ENCODE measurements at regions not wholly inside any gene's neighbourhood (a gene's known extent, or its start where the extent isn't known, plus 50 kb on each side); places are given as distances from the start of the nearest gene placed in this dataset.

DNA sequence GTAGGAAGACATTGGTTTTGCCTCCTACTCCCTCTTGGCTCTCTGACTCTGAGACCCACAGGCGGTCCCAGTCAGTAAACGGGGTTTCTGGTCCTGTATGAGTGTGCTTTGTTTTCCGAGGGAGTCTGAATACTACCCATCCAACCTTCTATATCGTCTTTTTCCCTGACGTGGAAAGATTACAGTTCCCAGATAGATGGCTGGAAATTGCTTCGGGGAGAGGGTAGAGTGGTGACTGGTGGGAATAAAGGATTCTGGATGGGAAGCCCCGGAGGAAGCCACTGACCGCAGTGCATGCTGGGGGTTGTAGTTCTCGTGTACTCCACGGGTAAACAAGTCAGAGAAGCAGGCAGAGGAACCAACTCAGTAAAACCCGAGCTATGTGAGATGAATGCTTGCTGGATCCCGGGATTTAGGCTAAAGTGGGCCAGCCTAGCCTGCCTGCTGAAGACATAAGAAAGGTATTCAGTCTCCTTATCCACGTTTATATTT is 66.2 kb upstream of the IRF2BP2 start:
- H3K4me3 ChIP-seq (replicated peaks; ENCODE audit: insufficient read depth, low read length) = peak overlapping the region; percentile 48
- peak overlapping the region; percentile 2; the same call in 1 of the 2 replicates for H3K27ac ChIP-seq (replicated peaks)
- no peaks in the 10 kb centered on the region for H3K27me3 ChIP-seq (ENCODE audit: insufficient read depth, poor library complexity, severe bottlenecking)
- DNase-seq (ENCODE audit: low read depth in 1 of 2, low spot score in 1 of 2) = peak; percentile 57 to 81
- TF ChIP-seq SPI1 (IDR thresholded peaks at IDR 0.05; ENCODE audit: borderline replicate concordance, low read depth) (no peak), GABPA (IDR thresholded peaks at IDR 0.05; ENCODE audit: low read depth) (no peak), POLR2AphosphoS5 (IDR thresholded peaks at IDR 0.05; ENCODE audit: low read depth) (no peak)
- TF ChIP-seq, protein P1, sequence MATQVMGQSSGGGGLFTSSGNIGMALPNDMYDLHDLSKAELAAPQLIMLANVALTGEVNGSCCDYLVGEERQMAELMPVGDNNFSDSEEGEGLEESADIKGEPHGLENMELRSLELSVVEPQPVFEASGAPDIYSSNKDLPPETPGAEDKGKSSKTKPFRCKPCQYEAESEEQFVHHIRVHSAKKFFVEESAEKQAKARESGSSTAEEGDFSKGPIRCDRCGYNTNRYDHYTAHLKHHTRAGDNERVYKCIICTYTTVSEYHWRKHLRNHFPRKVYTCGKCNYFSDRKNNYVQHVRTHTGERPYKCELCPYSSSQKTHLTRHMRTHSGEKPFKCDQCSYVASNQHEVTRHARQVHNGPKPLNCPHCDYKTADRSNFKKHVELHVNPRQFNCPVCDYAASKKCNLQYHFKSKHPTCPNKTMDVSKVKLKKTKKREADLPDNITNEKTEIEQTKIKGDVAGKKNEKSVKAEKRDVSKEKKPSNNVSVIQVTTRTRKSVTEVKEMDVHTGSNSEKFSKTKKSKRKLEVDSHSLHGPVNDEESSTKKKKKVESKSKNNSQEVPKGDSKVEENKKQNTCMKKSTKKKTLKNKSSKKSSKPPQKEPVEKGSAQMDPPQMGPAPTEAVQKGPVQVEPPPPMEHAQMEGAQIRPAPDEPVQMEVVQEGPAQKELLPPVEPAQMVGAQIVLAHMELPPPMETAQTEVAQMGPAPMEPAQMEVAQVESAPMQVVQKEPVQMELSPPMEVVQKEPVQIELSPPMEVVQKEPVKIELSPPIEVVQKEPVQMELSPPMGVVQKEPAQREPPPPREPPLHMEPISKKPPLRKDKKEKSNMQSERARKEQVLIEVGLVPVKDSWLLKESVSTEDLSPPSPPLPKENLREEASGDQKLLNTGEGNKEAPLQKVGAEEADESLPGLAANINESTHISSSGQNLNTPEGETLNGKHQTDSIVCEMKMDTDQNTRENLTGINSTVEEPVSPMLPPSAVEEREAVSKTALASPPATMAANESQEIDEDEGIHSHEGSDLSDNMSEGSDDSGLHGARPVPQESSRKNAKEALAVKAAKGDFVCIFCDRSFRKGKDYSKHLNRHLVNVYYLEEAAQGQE (IDR thresholded peaks at IDR 0.05; ENCODE audit: insufficient replicate concordance, low read depth) = no peak
- TF ChIP-seq, protein P2, sequence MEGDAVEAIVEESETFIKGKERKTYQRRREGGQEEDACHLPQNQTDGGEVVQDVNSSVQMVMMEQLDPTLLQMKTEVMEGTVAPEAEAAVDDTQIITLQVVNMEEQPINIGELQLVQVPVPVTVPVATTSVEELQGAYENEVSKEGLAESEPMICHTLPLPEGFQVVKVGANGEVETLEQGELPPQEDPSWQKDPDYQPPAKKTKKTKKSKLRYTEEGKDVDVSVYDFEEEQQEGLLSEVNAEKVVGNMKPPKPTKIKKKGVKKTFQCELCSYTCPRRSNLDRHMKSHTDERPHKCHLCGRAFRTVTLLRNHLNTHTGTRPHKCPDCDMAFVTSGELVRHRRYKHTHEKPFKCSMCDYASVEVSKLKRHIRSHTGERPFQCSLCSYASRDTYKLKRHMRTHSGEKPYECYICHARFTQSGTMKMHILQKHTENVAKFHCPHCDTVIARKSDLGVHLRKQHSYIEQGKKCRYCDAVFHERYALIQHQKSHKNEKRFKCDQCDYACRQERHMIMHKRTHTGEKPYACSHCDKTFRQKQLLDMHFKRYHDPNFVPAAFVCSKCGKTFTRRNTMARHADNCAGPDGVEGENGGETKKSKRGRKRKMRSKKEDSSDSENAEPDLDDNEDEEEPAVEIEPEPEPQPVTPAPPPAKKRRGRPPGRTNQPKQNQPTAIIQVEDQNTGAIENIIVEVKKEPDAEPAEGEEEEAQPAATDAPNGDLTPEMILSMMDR (IDR thresholded peaks at IDR 0.05; ENCODE audit: insufficient read depth, low read length) = no peak

DNA sequence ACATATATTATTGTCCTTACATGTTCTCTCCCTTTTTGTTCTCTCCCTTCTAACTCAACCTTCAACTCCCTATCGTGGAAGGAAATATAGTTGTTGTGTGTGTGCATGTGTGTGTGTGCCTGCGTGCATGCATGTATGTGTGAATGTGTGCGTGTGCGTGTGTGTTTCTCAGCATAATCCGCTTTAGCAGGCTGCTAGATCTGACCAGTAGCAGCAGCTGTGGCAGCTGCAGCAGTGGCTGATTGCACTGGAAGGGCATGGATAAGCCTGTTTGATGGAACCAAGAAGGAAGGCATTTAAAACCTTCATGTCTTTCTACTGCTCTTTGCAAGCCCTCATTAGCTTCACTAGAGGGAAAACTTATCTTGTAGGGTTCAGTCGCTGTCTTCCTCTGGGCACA is 65.6 kb upstream of the IRF2BP2 start:
- DNase-seq (ENCODE audit: low read depth in 1 of 2, low spot score in 1 of 2) = no peak
- no peak overlapping the region for H3K4me3 ChIP-seq (replicated peaks; ENCODE audit: insufficient read depth, low read length)
- H3K27me3 ChIP-seq (ENCODE audit: insufficient read depth, poor library complexity, severe bottlenecking) = no peaks in the 10 kb centered on the region
- H3K27ac ChIP-seq (replicated peaks) = peak overlapping the region; percentile 2; the same call in 1 of the 2 replicates
- TF ChIP-seq GABPA (IDR thresholded peaks at IDR 0.05; ENCODE audit: low read depth) = no peak

DNA sequence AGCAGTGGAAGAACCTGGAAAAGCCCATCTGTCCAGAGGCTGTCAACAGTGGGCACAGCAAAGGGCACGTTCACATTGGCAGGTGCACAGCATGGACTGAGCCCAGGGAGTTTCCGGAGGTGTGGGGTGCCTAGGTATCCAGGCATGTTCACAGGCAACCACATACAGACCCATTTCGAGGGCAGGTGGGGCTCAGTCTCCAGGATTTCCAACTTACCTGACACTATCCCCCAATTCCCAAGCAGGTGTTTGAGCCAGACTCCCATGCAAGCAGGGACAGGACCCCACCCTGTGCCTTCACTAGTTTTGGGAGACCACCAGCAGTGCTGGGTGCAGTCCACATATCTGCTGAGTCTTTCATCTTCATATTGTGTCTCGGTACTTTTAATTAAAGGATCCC is 65.0 kb upstream of the IRF2BP2 start:
- Histone ChIP-seq H3K27me3 (ENCODE audit: insufficient read depth, poor library complexity, severe bottlenecking) (no peaks in the 10 kb centered on the region), H3K4me3 (replicated peaks; ENCODE audit: insufficient read depth, low read length) (no peak overlapping the region), H3K27ac (replicated peaks) (no peak overlapping the region)
- TF ChIP-seq, protein P2 (IDR thresholded peaks at IDR 0.05; ENCODE audit: insufficient read depth, low read length) = no peak
- TF ChIP-seq, protein P1 (IDR thresholded peaks at IDR 0.05; ENCODE audit: insufficient replicate concordance, low read depth) = no peak
- TF ChIP-seq GABPA (IDR thresholded peaks at IDR 0.05; ENCODE audit: low read depth) (no peak), POLR2AphosphoS5 (IDR thresholded peaks at IDR 0.05; ENCODE audit: low read depth) (no peak), SPI1 (IDR thresholded peaks at IDR 0.05; ENCODE audit: borderline replicate concordance, low read depth) (no peak)
- no peak for DNase-seq (ENCODE audit: low read depth in 1 of 2, low spot score in 1 of 2)

DNA sequence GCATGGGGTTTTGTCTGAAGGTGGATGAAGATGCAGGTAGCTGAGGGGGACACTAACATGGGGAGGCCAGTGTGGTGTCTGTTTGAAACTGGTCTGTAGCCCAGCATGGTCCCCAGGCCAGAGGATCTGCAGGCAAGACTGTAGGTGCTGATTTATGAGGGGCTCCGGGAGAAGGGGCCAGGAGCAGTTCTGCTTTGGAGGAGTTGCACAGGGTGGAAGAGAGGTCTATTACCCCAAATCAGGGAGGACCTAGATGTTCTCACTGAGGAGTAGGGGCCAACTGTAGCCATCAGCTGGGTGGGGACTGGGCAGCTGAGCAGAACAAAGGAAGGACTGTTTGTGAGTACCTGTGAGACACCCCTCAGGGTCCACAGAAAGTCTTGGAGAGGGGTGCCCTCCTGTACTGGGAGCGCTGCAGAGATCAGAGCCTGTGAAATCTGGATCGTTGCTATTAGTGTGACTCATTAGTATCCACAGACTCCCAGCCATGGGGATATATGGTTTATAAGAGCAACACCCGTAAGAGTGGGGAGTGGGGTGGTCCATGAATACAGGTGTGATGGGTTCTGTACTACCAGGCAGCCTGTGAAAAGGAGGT is 64.3 kb upstream of the IRF2BP2 start:
- H3K27ac ChIP-seq (replicated peaks) = no peak overlapping the region
- no peak overlapping the region for H3K4me3 ChIP-seq (replicated peaks; ENCODE audit: insufficient read depth, low read length)
- TF ChIP-seq, protein P2 (IDR thresholded peaks at IDR 0.05; ENCODE audit: insufficient read depth, low read length) = no peak
- TF ChIP-seq, protein P1 (IDR thresholded peaks at IDR 0.05; ENCODE audit: insufficient replicate concordance, low read depth) = no peak
- TF ChIP-seq SPI1 (IDR thresholded peaks at IDR 0.05; ENCODE audit: borderline replicate concordance, low read depth) (no peak), GABPA (IDR thresholded peaks at IDR 0.05; ENCODE audit: low read depth) (no peak), POLR2AphosphoS5 (IDR thresholded peaks at IDR 0.05; ENCODE audit: low read depth) (no peak)
- H3K27me3 ChIP-seq (ENCODE audit: insufficient read depth, poor library complexity, severe bottlenecking) = no peaks in the 10 kb centered on the region
- no peak for DNase-seq (ENCODE audit: low read depth in 1 of 2, low spot score in 1 of 2)

All from HL-60 (cell line).